Lower leg skin (tissue), 4 donors: ENCODE measurements at regions not wholly inside any gene's neighbourhood (a gene's known extent, or its start where the extent isn't known, plus 50 kb on each side); places are given as distances from the start of the nearest gene placed in this dataset.

Experiments
- DNase-seq, 2 donors: peaks; one replicate each; pipeline ENCODE4 v3.0.0-alpha.2; 2019; ENCODE audit warnings: low spot score in 2 of 2
- H3K4me3 ChIP-seq: fragments of 200-600 bp; sonication (generic); 2 replicates; pipeline ENCODE4 v1.5.1; 2017; ENCODE audit warnings: mild to moderate bottlenecking, low read depth; ENCODE audit not compliant: poor library complexity, severe bottlenecking
- CTCF ChIP-seq, 3 donors: fragments of 450-650 bp; IDR thresholded peaks; one replicate each; pipeline ENCODE4 v1.5.1; 2016; ENCODE audit warnings: antibody characterized with exemption in 3 of 3, mild to moderate bottlenecking in 3 of 3, moderate library complexity in 2 of 3
- POLR2A ChIP-seq, 2 donors: fragments of 450-650 bp; IDR thresholded peaks; one replicate each; pipeline ENCODE4 v1.6.1; 2016 to 2017; ENCODE audit warnings: antibody characterized with exemption in 2 of 2, mild to moderate bottlenecking in 1 of 2, moderate library complexity in 1 of 2
- WGBS, 2 donors: methylation state at CpG; one replicate each; pipeline ENCODE4 v1.1.5; 2018; 5-methylcytosine and 5-hydroxymethylcytosine counted together
- intact Hi-C: fragments of 100-400 bp; cut with DNase I; formaldehyde crosslinking; loops from one replicate; pipeline ENCODE4 v1.15.0; 2023; ENCODE audit warnings: low total_unique reads

- no peak for TF ChIP-seq POLR2A (IDR thresholded peaks at IDR 0.05)
- no peak for TF ChIP-seq CTCF (IDR thresholded peaks at IDR 0.05)
- intact Hi-C loops, result no loop called here
- DNase-seq, result peak in 1 of 2 donors; percentile 74
- WGBS, 2 donors, result 51 to 66% methylated on average over 24 to 30 of the region's 30 CpGs
- no peak overlapping the region for H3K4me3 ChIP-seq
Observed at GRCh38 chr20:63090682-63091571, 84.2 kb upstream of the BHLHE23 start.

- intact Hi-C loops, result no loop called here
- no peak overlapping the region for H3K4me3 ChIP-seq
- TF ChIP-seq POLR2A (IDR thresholded peaks at IDR 0.05) (no peak), CTCF (IDR thresholded peaks at IDR 0.05) (no peak)
- 79 to 81% methylated on average over 7 of the region's 7 CpGs for WGBS, 2 donors
- no peak for DNase-seq
Observed at GRCh38 chr20:63090052-63090451, 83.3 kb upstream of the BHLHE23 start.

GRCh38 chr20:63089051-63089907, 82.5 kb upstream of the BHLHE23 start:
- TF ChIP-seq POLR2A (IDR thresholded peaks at IDR 0.05) (no peak), CTCF (IDR thresholded peaks at IDR 0.05) (no peak)
- peak in 1 of 2 donors; percentile 79 for DNase-seq
- H3K4me3 ChIP-seq, result no peak overlapping the region
- intact Hi-C loops, result no loop called here
- WGBS, 2 donors, result 73 to 78% methylated on average over 37 of the region's 37 CpGs

GRCh38 chr20:63087872-63088680, 81.3 kb upstream of the BHLHE23 start:
- intact Hi-C loops, result no loop called here
- 78 to 80% methylated on average over 30 to 32 of the region's 32 CpGs for WGBS, 2 donors
- TF ChIP-seq POLR2A (IDR thresholded peaks at IDR 0.05), result no peak
- TF ChIP-seq CTCF (IDR thresholded peaks at IDR 0.05), result no peak
- DNase-seq, result peak in 1 of 2 donors; percentile 80
- H3K4me3 ChIP-seq, result no peak overlapping the region

- 75 to 81% methylated on average over 28 to 29 of the region's 29 CpGs for WGBS, 2 donors
- peak in 1 of 2 donors; percentile 76 for DNase-seq
- no peak for TF ChIP-seq POLR2A (IDR thresholded peaks at IDR 0.05)
- TF ChIP-seq CTCF (IDR thresholded peaks at IDR 0.05), result no peak
- intact Hi-C loops, result no loop called here
- no peak overlapping the region for H3K4me3 ChIP-seq
Observed at GRCh38 chr20:63087236-63087871, 80.6 kb upstream of the BHLHE23 start.
